ENCODE measurements at regions not wholly inside any gene's neighbourhood (a gene's known extent, or its start where the extent isn't known, plus 50 kb on each side); places are given as distances from the start of the nearest gene placed in this dataset.

DNA sequence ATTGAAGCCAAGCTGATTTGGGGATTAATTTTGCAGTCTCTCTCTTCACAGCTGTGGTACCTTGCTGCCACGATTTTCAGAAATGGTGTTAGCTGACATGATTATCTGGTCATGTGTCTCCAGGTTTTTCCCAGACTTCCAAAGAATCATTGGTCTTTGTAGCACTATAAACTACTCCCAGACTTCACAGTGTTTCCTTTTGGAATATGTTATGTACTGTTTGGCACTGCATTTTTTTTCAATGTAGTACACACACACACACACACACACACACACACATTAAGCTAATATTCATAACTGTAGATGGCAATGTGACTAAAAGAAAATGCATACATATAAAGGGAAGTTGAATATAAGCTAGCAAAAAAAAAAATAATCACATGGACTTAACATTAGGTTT, 856.6 kb upstream of the SPRY2 start:
- TF ChIP-seq, protein P1, sequence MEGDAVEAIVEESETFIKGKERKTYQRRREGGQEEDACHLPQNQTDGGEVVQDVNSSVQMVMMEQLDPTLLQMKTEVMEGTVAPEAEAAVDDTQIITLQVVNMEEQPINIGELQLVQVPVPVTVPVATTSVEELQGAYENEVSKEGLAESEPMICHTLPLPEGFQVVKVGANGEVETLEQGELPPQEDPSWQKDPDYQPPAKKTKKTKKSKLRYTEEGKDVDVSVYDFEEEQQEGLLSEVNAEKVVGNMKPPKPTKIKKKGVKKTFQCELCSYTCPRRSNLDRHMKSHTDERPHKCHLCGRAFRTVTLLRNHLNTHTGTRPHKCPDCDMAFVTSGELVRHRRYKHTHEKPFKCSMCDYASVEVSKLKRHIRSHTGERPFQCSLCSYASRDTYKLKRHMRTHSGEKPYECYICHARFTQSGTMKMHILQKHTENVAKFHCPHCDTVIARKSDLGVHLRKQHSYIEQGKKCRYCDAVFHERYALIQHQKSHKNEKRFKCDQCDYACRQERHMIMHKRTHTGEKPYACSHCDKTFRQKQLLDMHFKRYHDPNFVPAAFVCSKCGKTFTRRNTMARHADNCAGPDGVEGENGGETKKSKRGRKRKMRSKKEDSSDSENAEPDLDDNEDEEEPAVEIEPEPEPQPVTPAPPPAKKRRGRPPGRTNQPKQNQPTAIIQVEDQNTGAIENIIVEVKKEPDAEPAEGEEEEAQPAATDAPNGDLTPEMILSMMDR (IDR thresholded peaks at IDR 0.05; ENCODE audit: low read depth, low read length): no peak
- no peak for TF ChIP-seq POLR2A (IDR thresholded peaks at IDR 0.05; ENCODE audit: extremely low read depth, insufficient read length)
- TF ChIP-seq, protein P2, sequence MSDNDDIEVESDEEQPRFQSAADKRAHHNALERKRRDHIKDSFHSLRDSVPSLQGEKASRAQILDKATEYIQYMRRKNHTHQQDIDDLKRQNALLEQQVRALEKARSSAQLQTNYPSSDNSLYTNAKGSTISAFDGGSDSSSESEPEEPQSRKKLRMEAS (IDR thresholded peaks at IDR 0.05; ENCODE audit: low read depth, low read length): no peak
